GM19043 (cell line): ENCODE measurements at regions not wholly inside any gene's neighbourhood (a gene's known extent, or its start where the extent isn't known, plus 50 kb on each side); places are given as distances from the start of the nearest gene placed in this dataset.
"Not testable (repeated sequence)": the region's sequence is repeated elsewhere in the genome, so short reads cannot be mapped to it uniquely, and the experiment has no call there.

ENCODE experiments used
- ATAC-seq: cut with Tn5 transposase; IDR thresholded peaks from one replicate; pipeline ENCODE4 v1.9.1; 2021; ENCODE audit warnings: low read depth; ENCODE audit not compliant: unreplicated experiment

GRCh38 chr15:46080016-46080415 lies 445.2 kb downstream of the SQOR start:
- no peak for ATAC-seq

GRCh38 chr15:46088486-46089445 lies 453.9 kb downstream of the SQOR start:
- no peak for ATAC-seq

GRCh38 chr15:46089467-46089935 lies 454.7 kb downstream of the SQOR start:
- ATAC-seq: no peak

- ATAC-seq: no peak
These were observed 457.1 kb downstream of the SQOR start for GRCh38 chr15:46091860-46092450.

GRCh38 chr15:46098006-46098405 lies 463.2 kb downstream of the SQOR start:
- ATAC-seq: not testable (repeated sequence)

GRCh38 chr15:46110755-46111154 lies 475.9 kb downstream of the SQOR start:
- no peak for ATAC-seq

GRCh38 chr15:46111730-46112129 lies 476.9 kb downstream of the SQOR start:
- ATAC-seq: no peak

GRCh38 chr15:46117071-46117470 lies 482.2 kb downstream of the SQOR start:
- ATAC-seq: no peak

- no peak for ATAC-seq
These were observed 485.9 kb downstream of the SQOR start for GRCh38 chr15:46120713-46121112.

GRCh38 chr15:46121441-46121840 lies 486.6 kb downstream of the SQOR start:
- ATAC-seq: no peak

GRCh38 chr15:46126581-46126980 lies 491.8 kb downstream of the SQOR start:
- ATAC-seq: no peak

- ATAC-seq: no peak
These were observed 492.6 kb downstream of the SQOR start for GRCh38 chr15:46127361-46127874.

- ATAC-seq: no peak
These were observed 494.3 kb downstream of the SQOR start for GRCh38 chr15:46129145-46129544.

GRCh38 chr15:46131876-46132275 lies 497.0 kb downstream of the SQOR start:
- ATAC-seq: no peak

GRCh38 chr15:46137443-46137842 lies 502.6 kb downstream of the SQOR start:
- ATAC-seq: no peak

- no peak for ATAC-seq
These were observed 511.2 kb downstream of the SQOR start for GRCh38 chr15:46146002-46146401.

GRCh38 chr15:46146915-46147314 lies 512.1 kb downstream of the SQOR start:
- ATAC-seq: no peak

GRCh38 chr15:46151786-46152185 lies 517.0 kb downstream of the SQOR start:
- ATAC-seq: no peak

GRCh38 chr15:46166750-46167149 lies 531.9 kb downstream of the SQOR start:
- no peak for ATAC-seq

GRCh38 chr15:46170326-46170725 lies 535.5 kb downstream of the SQOR start:
- no peak for ATAC-seq

GRCh38 chr15:46174122-46174521 lies 539.3 kb downstream of the SQOR start:
- no peak for ATAC-seq

- no peak for ATAC-seq
These were observed 542.4 kb downstream of the SQOR start for GRCh38 chr15:46177219-46177618.
